GM12892 (cell line): ENCODE measurements at regions not wholly inside any gene's neighbourhood (a gene's known extent, or its start where the extent isn't known, plus 50 kb on each side); places are given as distances from the start of the nearest gene placed in this dataset.
A peak's percentile ranks its signal among the peaks of the same experiment; 100 is the strongest.

ENCODE experiments used
- DNase-seq: peaks from one replicate; pipeline ENCODE4 v3.0.0; 2011; ENCODE audit not compliant: insufficient read length
- FAIRE-seq: peaks from 2 replicates; lab custom pipeline; 2011; peaks lifted over from hg19 to GRCh38; lab: Jason Lieb, UNC
- POLR2A ChIP-seq: IDR thresholded peaks from 2 replicates; pipeline ENCODE4 v1.6.1; 2011; ENCODE audit warnings: low read depth, low read length, control low read depth
- POLR2AphosphoS5 ChIP-seq: IDR thresholded peaks from 2 replicates; pipeline ENCODE4 v1.6.1; 2011; ENCODE audit warnings: low read depth, low read length, control low read depth
- TAF1 ChIP-seq: IDR thresholded peaks from 2 replicates; pipeline ENCODE4 v1.6.1; 2011; ENCODE audit warnings: low read depth, mild to moderate bottlenecking, control low read depth, low read length, borderline replicate concordance

- TF ChIP-seq POLR2A: no peak
- no peak for TF ChIP-seq TAF1
- no peak for TF ChIP-seq POLR2AphosphoS5
- FAIRE-seq (peak; percentile 75), DNase-seq (no peak)
Measured at GRCh38 chr14:49461529-49462401, 124.4 kb downstream of the RPS29 start.

- FAIRE-seq (no peak), DNase-seq (no peak)
- TF ChIP-seq POLR2A (no peak), TAF1 (no peak), POLR2AphosphoS5 (no peak)
Measured at GRCh38 chr14:49460662-49461061, 125.5 kb downstream of the RPS29 start.

- FAIRE-seq: no peak
- TF ChIP-seq TAF1 (no peak), POLR2A (no peak), POLR2AphosphoS5 (no peak)
- no peak for DNase-seq
Measured at GRCh38 chr14:49456589-49456988, 129.6 kb downstream of the RPS29 start.

- DNase-seq: no peak
Measured at GRCh38 chr14:49451938-49452337, 134.2 kb downstream of the RPS29 start.

GRCh38 chr14:49449749-49450148 lies 136.4 kb downstream of the RPS29 start:
- no peak for TF ChIP-seq POLR2AphosphoS5
- no peak for TF ChIP-seq TAF1
- TF ChIP-seq POLR2A: no peak

More at GRCh38 chr14:49451938-49452337, 134.2 kb downstream of the RPS29 start:
- no peak for FAIRE-seq
- TF ChIP-seq TAF1 (no peak), POLR2AphosphoS5 (no peak), POLR2A (no peak)

GRCh38 chr14:49447540-49448107 lies 138.6 kb downstream of the RPS29 start:
- TF ChIP-seq POLR2AphosphoS5 (no peak), POLR2A (no peak), TAF1 (no peak)
- FAIRE-seq: no peak
- no peak for DNase-seq

More at GRCh38 chr14:49449749-49450148, 136.4 kb downstream of the RPS29 start:
- FAIRE-seq (no peak), DNase-seq (no peak)

GRCh38 chr14:49446801-49447200 lies 139.4 kb downstream of the RPS29 start:
- no peak for TF ChIP-seq POLR2AphosphoS5
- TF ChIP-seq TAF1: no peak
- no peak for TF ChIP-seq POLR2A
- DNase-seq (no peak), FAIRE-seq (no peak)

GRCh38 chr14:49438256-49438770 lies 147.9 kb downstream of the RPS29 start:
- DNase-seq (no peak), FAIRE-seq (no peak)
- TF ChIP-seq POLR2A (no peak), POLR2AphosphoS5 (no peak), TAF1 (no peak)

- DNase-seq: no peak
Measured at GRCh38 chr14:49428076-49428475, 158.1 kb downstream of the RPS29 start.

GRCh38 chr14:49427117-49427516 lies 159.1 kb downstream of the RPS29 start:
- TF ChIP-seq POLR2AphosphoS5: no peak
- no peak for TF ChIP-seq POLR2A
- no peak for TF ChIP-seq TAF1

More at GRCh38 chr14:49428076-49428475, 158.1 kb downstream of the RPS29 start:
- no peak for FAIRE-seq
- TF ChIP-seq POLR2AphosphoS5: no peak
- TF ChIP-seq POLR2A: no peak
- TF ChIP-seq TAF1: no peak

GRCh38 chr14:49425921-49426320 lies 160.3 kb downstream of the RPS29 start:
- DNase-seq: no peak
- TF ChIP-seq POLR2A (no peak), POLR2AphosphoS5 (no peak), TAF1 (no peak)
- FAIRE-seq: no peak

More at GRCh38 chr14:49427117-49427516, 159.1 kb downstream of the RPS29 start:
- DNase-seq (no peak), FAIRE-seq (no peak)
